ENCODE measurements at regions not wholly inside any gene's neighbourhood (a gene's known extent, or its start where the extent isn't known, plus 50 kb on each side); places are given as distances from the start of the nearest gene placed in this dataset.
"Not testable (repeated sequence)": the region's sequence is repeated elsewhere in the genome, so short reads cannot be mapped to it uniquely, and the experiment has no call there.

GRCh38 chr6:106875782-106876321 is 98.7 kb downstream of the CD24 start:
- Mint-ChIP-seq H3K27me3 (peaks cover 4% of the 10 kb centered on the region), H3K36me3 (ENCODE audit: low read depth) (no peaks in the 10 kb centered on the region), H3K4me3 (no peak overlapping the region), H3K4me1 (no peaks in the 10 kb centered on the region), H3K27ac (no peak overlapping the region), H3K9me3 (peaks cover 2% of the 10 kb centered on the region)
- CTCF ChIA-PET = no interaction called here
- DNase-seq = no peak
- POLR2A ChIA-PET = no interaction called here

- ChIA-PET POLR2A (no interaction called here), CTCF (no interaction called here)
- no peak for DNase-seq
- H3K27me3 Mint-ChIP-seq = peaks cover 4% of the 10 kb centered on the region
- no peak overlapping the region for H3K27ac Mint-ChIP-seq
- H3K4me1 Mint-ChIP-seq = no peaks in the 10 kb centered on the region
- H3K36me3 Mint-ChIP-seq (ENCODE audit: low read depth) = no peaks in the 10 kb centered on the region
- peaks cover 3% of the 10 kb centered on the region for H3K9me3 Mint-ChIP-seq
- no peak overlapping the region for H3K4me3 Mint-ChIP-seq
These were observed 100.0 kb downstream of the CD24 start for GRCh38 chr6:106874481-106874880.

GRCh38 chr6:106872049-106872448 is 102.5 kb downstream of the CD24 start:
- Mint-ChIP-seq H3K27me3 (peaks cover 3% of the 10 kb centered on the region), H3K36me3 (ENCODE audit: low read depth) (no peaks in the 10 kb centered on the region), H3K4me3 (no peak overlapping the region), H3K4me1 (no peaks in the 10 kb centered on the region), H3K27ac (no peak overlapping the region), H3K9me3 (peaks cover 11% of the 10 kb centered on the region)
- POLR2A ChIA-PET = no interaction called here
- DNase-seq = no peak
- CTCF ChIA-PET = interaction anchor here (0.6 to 0.7 kb wide), 2 partner anchors 178 to 330 kb away, joined by 3 read pairs; no protein-coding TSS in a partner anchor

GRCh38 chr6:106870824-106871717 is 103.5 kb downstream of the CD24 start:
- Mint-ChIP-seq H3K4me3 (no peak overlapping the region), H3K4me1 (no peaks in the 10 kb centered on the region), H3K27ac (no peak overlapping the region), H3K27me3 (peaks cover 3% of the 10 kb centered on the region), H3K36me3 (ENCODE audit: low read depth) (no peaks in the 10 kb centered on the region), H3K9me3 (peaks cover 9% of the 10 kb centered on the region)
- ChIA-PET POLR2A (no interaction called here), CTCF (interaction anchor here (1.1 kb wide), 1 partner anchor 427 kb away, joined by 4 read pairs; no protein-coding TSS in a partner anchor)
- DNase-seq = no peak

- CTCF ChIA-PET = interaction anchor here (1.1 kb wide), 1 partner anchor 426 kb away, joined by 4 read pairs; no protein-coding TSS in a partner anchor
- no peaks in the 10 kb centered on the region for H3K36me3 Mint-ChIP-seq (ENCODE audit: low read depth)
- H3K4me1 Mint-ChIP-seq = no peaks in the 10 kb centered on the region
- peaks cover 3% of the 10 kb centered on the region for H3K27me3 Mint-ChIP-seq
- H3K27ac Mint-ChIP-seq = no peak overlapping the region
- no peak for DNase-seq
- H3K9me3 Mint-ChIP-seq = peaks cover 9% of the 10 kb centered on the region
- no peak overlapping the region for H3K4me3 Mint-ChIP-seq
- POLR2A ChIA-PET = no interaction called here
These were observed 104.5 kb downstream of the CD24 start for GRCh38 chr6:106870069-106870468.

GRCh38 chr6:106869203-106869602 is 105.3 kb downstream of the CD24 start:
- Mint-ChIP-seq H3K27me3 (peaks cover 3% of the 10 kb centered on the region), H3K27ac (no peak overlapping the region), H3K36me3 (ENCODE audit: low read depth) (no peaks in the 10 kb centered on the region), H3K4me1 (no peaks in the 10 kb centered on the region), H3K4me3 (no peak overlapping the region), H3K9me3 (peaks cover 9% of the 10 kb centered on the region)
- DNase-seq = no peak
- POLR2A ChIA-PET = no interaction called here
- CTCF ChIA-PET = interaction anchor here (0.6 kb wide), 1 partner anchor 122 kb away, joined by 3 read pairs; no protein-coding TSS in a partner anchor

- peaks cover 3% of the 10 kb centered on the region for H3K27me3 Mint-ChIP-seq
- H3K9me3 Mint-ChIP-seq = peaks cover 16% of the 10 kb centered on the region
- H3K4me3 Mint-ChIP-seq = no peak overlapping the region
- H3K36me3 Mint-ChIP-seq (ENCODE audit: low read depth) = no peaks in the 10 kb centered on the region
- H3K27ac Mint-ChIP-seq = no peak overlapping the region
- CTCF ChIA-PET = interaction anchor here (1.4 kb wide), 1 partner anchor 9 kb away, joined by 3 read pairs; no protein-coding TSS in a partner anchor
- POLR2A ChIA-PET = no interaction called here
- H3K4me1 Mint-ChIP-seq = no peaks in the 10 kb centered on the region
- DNase-seq = no peak
These were observed 107.5 kb downstream of the CD24 start for GRCh38 chr6:106866875-106867658.

GRCh38 chr6:106862858-106863257 is 111.7 kb downstream of the CD24 start:
- POLR2A ChIA-PET = no interaction called here

GRCh38 chr6:106860940-106861339 is 113.6 kb downstream of the CD24 start:
- Mint-ChIP-seq H3K27me3 (no peaks in the 10 kb centered on the region), H3K9me3 (peaks cover 13% of the 10 kb centered on the region), H3K36me3 (ENCODE audit: low read depth) (no peaks in the 10 kb centered on the region), H3K4me1 (no peaks in the 10 kb centered on the region), H3K27ac (no peak overlapping the region), H3K4me3 (no peak overlapping the region)
- ChIA-PET CTCF (interaction anchor here (0.6 kb wide), 1 partner anchor 26 kb away, joined by 3 read pairs; no protein-coding TSS in a partner anchor), POLR2A (no interaction called here)
- DNase-seq = no peak

More at GRCh38 chr6:106862858-106863257, 111.7 kb downstream of the CD24 start:
- H3K4me1 Mint-ChIP-seq = no peaks in the 10 kb centered on the region
- H3K4me3 Mint-ChIP-seq = no peak overlapping the region
- no peaks in the 10 kb centered on the region for H3K27me3 Mint-ChIP-seq
- CTCF ChIA-PET = no interaction called here
- no peak overlapping the region for H3K27ac Mint-ChIP-seq
- peaks cover 14% of the 10 kb centered on the region for H3K9me3 Mint-ChIP-seq
- H3K36me3 Mint-ChIP-seq (ENCODE audit: low read depth) = no peaks in the 10 kb centered on the region
- no peak for DNase-seq

- POLR2A ChIA-PET = no interaction called here
- Mint-ChIP-seq H3K4me3 (no peak overlapping the region), H3K27ac (no peak overlapping the region), H3K36me3 (ENCODE audit: low read depth) (no peaks in the 10 kb centered on the region), H3K9me3 (peaks cover 12% of the 10 kb centered on the region), H3K27me3 (no peaks in the 10 kb centered on the region), H3K4me1 (no peaks in the 10 kb centered on the region)
- CTCF ChIA-PET = no interaction called here
- DNase-seq = no peak
These were observed 115.9 kb downstream of the CD24 start for GRCh38 chr6:106858653-106859092.

GRCh38 chr6:106857771-106858652 is 116.5 kb downstream of the CD24 start:
- no peak for DNase-seq
- CTCF ChIA-PET = interaction anchor here (0.8 kb wide), 1 partner anchor 8 kb away, joined by 3 read pairs; no protein-coding TSS in a partner anchor
- no peaks in the 10 kb centered on the region for H3K27me3 Mint-ChIP-seq
- H3K36me3 Mint-ChIP-seq (ENCODE audit: low read depth) = no peaks in the 10 kb centered on the region
- peaks cover 11% of the 10 kb centered on the region for H3K9me3 Mint-ChIP-seq
- no peak overlapping the region for H3K27ac Mint-ChIP-seq
- POLR2A ChIA-PET = no interaction called here
- no peak overlapping the region for H3K4me3 Mint-ChIP-seq
- no peaks in the 10 kb centered on the region for H3K4me1 Mint-ChIP-seq

GRCh38 chr6:106857310-106857709 is 117.2 kb downstream of the CD24 start:
- POLR2A ChIA-PET; H3K4me3 Mint-ChIP-seq; H3K27me3 Mint-ChIP-seq; DNase-seq; H3K27ac Mint-ChIP-seq; H3K36me3 Mint-ChIP-seq (ENCODE audit: low read depth); H3K9me3 Mint-ChIP-seq; H3K4me1 Mint-ChIP-seq: not testable (repeated sequence)
- CTCF ChIA-PET = interaction anchor here (0.8 kb wide), 1 partner anchor 9 kb away, joined by 3 read pairs; no protein-coding TSS in a partner anchor
